ENCODE measurements at regions not wholly inside any gene's neighbourhood (a gene's known extent, or its start where the extent isn't known, plus 50 kb on each side); places are given as distances from the start of the nearest gene placed in this dataset.
"Not testable (repeated sequence)": the region's sequence is repeated elsewhere in the genome, so short reads cannot be mapped to it uniquely, and the experiment has no call there.

DNA sequence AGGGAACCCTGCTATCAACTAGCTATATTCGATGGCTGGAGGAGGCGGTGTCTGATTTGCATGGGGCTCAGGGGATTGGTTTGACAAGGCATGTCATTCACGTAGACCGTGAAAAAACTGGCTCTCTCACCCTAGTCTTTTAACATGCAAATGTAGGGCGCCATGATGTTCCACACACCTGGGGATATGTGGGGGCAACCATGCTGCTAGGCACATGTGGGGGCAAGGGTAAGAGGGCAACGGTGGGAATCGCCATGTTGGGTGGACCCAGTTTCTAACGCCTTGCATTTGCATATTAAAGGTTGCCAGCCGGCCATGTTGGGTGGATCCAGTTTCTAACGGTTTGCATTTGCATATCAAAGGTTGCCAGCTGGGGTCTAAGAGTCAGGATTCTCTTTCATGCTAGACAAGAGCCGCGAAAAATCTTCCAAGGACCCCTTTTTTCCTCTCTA lies 419.2 kb upstream of the NFE2L3 start:
- no peaks in the 10 kb centered on the region for H3K4me1 Mint-ChIP-seq
- H3K36me3 Mint-ChIP-seq: no peaks in the 10 kb centered on the region
- H3K9me3 Mint-ChIP-seq: no peaks in the 10 kb centered on the region
- H3K27ac Mint-ChIP-seq: no peak overlapping the region
- ATAC-seq: no peak
- peaks cover 24% of the 10 kb centered on the region for H3K27me3 Mint-ChIP-seq
- H3K4me3 Mint-ChIP-seq: no peak overlapping the region

DNA sequence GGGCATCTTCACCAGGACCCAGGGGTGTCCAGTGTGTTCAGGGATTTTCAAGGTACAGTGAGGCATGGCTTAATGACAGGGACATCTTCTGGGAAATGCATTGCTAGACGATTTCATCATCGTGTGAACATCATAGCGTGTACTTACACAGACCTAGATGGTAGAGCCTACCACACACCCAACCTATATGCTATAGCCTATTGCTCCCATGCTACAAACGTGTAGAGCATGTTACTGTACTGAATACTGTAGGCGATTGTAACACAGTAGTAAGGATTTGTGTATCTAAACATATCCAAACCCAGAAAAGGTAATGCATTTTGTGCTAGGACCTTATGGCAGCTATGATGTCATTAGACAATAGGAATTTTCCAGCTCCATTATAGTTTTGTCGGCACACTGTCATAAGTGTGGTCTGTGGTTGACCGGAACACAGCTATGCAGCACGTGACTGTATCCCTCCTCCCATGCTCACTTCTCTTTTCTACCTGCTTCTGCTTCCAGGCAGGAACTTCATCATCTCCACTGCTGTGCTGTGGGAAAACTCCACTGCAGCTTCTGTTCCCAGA lies 416.2 kb upstream of the NFE2L3 start:
- H3K27me3 Mint-ChIP-seq: peaks cover 37% of the 10 kb centered on the region
- no peak overlapping the region for H3K4me3 Mint-ChIP-seq
- no peaks in the 10 kb centered on the region for H3K4me1 Mint-ChIP-seq
- no peak for ATAC-seq
- H3K36me3 Mint-ChIP-seq: no peaks in the 10 kb centered on the region
- H3K27ac Mint-ChIP-seq: no peak overlapping the region
- no peaks in the 10 kb centered on the region for H3K9me3 Mint-ChIP-seq

DNA sequence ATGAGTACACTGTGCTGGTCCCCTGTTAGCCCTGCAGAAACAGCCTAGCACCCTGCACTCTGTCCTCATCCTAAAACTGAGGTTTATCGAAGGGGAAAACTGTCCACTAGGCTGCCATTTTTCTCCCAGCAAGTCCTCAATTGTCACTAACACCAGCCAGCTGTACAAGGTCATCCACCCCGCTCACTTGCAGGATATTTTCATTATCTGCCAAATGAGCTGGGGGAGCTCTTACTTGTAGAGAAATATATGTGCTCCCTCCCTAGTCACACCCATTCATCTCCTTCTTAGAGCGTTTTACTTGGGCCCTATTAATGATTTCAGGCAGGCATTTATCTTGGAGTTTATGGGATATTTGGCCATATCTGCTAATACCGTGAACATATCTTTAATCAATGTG lies 413.5 kb upstream of the NFE2L3 start:
- H3K27me3 Mint-ChIP-seq: peaks cover 49% of the 10 kb centered on the region
- H3K4me3 Mint-ChIP-seq: no peak overlapping the region
- no peak for ATAC-seq
- H3K27ac Mint-ChIP-seq: no peak overlapping the region
- no peaks in the 10 kb centered on the region for H3K4me1 Mint-ChIP-seq
- H3K36me3 Mint-ChIP-seq: no peaks in the 10 kb centered on the region
- no peaks in the 10 kb centered on the region for H3K9me3 Mint-ChIP-seq

DNA sequence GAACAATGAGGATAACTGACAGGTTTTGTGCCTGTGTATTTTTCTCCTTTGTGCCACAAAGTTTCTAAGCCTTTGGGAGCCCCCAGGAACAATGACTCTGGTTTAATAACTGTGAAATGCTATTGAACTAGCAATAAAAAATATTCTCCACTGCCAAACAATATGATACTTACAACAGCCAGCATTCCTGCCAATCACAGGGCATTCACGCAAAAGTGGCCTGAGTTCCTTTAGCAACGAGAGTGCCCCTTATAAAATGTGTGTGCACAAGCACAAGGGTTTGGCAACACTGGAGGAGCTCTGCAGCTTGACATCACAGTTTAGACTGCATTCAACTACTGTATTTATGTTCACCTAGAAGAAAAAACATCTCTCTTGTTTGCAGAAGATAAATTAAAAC lies 412.9 kb upstream of the NFE2L3 start:
- no peaks in the 10 kb centered on the region for H3K4me1 Mint-ChIP-seq
- H3K27ac Mint-ChIP-seq: no peak overlapping the region
- ATAC-seq: no peak
- H3K27me3 Mint-ChIP-seq: peaks cover 49% of the 10 kb centered on the region
- H3K9me3 Mint-ChIP-seq: no peaks in the 10 kb centered on the region
- no peak overlapping the region for H3K4me3 Mint-ChIP-seq
- no peaks in the 10 kb centered on the region for H3K36me3 Mint-ChIP-seq

DNA sequence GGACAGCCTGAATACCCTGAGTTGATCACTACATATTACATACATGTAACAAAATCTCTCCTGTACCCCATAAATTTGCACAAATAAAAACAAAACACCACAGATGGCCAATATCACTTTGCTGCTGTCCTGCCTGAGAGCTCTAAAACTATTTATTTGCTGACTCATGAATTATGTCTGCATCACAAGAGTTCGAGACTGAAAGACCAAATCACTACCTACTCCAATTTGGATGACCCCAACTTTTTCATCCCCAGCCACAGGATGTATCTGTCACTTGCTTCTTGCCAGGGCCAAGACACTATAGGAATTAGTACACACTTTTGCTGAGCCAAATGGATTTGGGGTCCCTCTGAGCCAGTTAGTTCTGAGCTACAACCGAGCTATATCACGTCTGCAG lies 409.7 kb upstream of the NFE2L3 start:
- Mint-ChIP-seq H3K36me3 (no peaks in the 10 kb centered on the region), H3K27ac (no peak overlapping the region), H3K27me3 (peaks cover 30% of the 10 kb centered on the region), H3K4me1 (no peaks in the 10 kb centered on the region), H3K9me3 (no peaks in the 10 kb centered on the region), H3K4me3 (no peak overlapping the region)
- ATAC-seq: no peak

DNA sequence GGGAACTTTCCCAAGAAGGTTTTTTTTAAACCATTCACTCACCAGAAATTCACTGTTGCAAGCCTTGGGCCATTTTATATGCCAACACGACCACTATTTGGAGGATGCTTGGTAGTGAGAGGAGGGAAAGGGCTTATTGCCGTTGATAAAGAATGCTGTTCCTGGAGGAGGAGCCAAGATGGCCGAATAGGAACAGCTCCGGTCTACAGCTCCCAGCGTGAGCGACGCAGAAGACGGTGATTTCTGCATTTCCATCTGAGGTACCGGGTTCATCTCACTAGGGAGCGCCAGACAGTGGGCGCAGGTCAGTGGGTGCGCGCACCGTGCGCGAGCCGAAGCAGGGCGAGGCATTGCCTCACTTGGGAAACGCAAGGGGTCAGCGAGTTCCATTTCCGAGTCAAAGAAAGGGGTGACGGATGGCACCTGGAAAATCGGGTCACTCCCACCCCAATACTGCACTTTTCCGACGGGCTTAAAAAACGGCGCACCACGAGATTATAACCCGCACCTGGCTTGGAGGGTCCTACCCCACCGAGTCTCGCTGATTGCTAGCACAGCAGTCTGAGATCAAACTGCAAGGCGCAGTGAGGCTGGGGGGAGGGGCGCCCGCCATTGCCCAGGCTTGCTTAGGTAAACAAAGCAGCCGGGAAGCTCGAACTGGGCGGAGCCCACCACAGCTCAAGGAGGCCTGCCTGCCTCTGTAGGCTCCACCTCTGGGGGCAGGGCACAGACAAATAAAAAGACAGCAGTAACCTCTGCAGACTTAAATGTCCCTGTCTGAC lies 408.1 kb upstream of the NFE2L3 start:
- not testable (repeated sequence) for H3K27ac Mint-ChIP-seq, H3K4me1 Mint-ChIP-seq, H3K4me3 Mint-ChIP-seq, H3K9me3 Mint-ChIP-seq, H3K36me3 Mint-ChIP-seq, ATAC-seq
- H3K27me3 Mint-ChIP-seq: peaks cover 21% of the 10 kb centered on the region

DNA sequence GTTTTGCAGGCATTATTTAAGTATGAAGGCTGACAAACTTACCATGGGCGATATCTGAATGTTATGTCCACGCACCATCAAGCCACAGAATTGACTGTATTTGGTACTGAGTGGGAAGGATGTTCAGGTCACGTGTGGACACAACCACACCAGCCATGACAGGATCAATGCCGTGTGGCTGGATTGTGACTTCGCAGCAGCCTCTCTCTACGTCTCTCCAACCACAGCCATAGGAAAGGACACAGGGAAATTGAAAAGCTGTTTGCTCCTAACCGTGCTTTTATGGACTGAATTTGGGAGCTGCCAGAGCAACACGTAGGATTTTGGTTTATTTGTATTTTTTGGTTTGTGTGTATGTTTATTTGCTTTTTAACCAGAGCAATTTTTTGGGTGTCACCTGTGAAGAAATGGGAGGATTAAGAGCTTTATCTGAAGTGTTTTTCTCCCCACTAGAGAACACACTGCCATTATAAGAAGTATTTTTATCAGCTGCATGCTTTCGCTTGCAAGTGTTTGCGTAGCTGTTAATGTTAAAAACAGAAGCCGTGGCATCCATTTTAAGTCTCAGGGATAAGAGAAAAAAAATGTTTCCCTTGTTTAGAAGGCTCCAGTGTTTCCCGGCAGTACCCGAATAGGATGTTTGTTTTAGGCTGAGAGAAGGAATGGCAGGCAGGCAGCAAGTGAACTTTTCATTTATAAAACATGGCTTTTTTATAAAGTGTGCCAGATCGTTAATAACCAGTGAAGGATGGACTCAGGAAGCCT lies 401.1 kb upstream of the NFE2L3 start:
- Mint-ChIP-seq H3K27ac (no peak overlapping the region), H3K9me3 (no peaks in the 10 kb centered on the region), H3K4me1 (no peaks in the 10 kb centered on the region), H3K4me3 (no peak overlapping the region), H3K36me3 (no peaks in the 10 kb centered on the region), H3K27me3 (peaks cover 21% of the 10 kb centered on the region)
- no peak for ATAC-seq

DNA sequence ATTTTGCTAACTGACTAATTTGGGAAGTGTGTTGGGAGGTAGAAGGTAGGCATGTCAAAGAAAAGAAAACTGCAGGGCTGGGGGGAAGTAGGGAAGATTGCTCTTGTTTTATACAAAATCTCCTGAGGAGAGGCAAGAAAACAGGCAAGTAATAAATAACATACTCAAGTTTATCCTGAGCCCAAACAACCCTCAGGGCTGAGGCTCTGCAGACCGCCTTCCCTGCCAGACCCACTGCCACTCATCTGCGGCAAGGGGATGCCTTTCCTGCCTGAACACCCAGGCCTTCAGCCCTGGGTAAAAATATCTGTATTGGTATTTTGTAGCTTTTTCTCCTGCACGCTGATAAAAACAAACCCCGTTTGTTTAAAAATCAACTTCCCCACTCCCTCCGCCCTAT lies 399.8 kb upstream of the NFE2L3 start:
- peaks cover 21% of the 10 kb centered on the region for H3K27me3 Mint-ChIP-seq
- no peaks in the 10 kb centered on the region for H3K4me1 Mint-ChIP-seq
- H3K36me3 Mint-ChIP-seq: no peaks in the 10 kb centered on the region
- no peak for ATAC-seq
- H3K4me3 Mint-ChIP-seq: no peak overlapping the region
- H3K9me3 Mint-ChIP-seq: no peaks in the 10 kb centered on the region
- H3K27ac Mint-ChIP-seq: no peak overlapping the region

DNA sequence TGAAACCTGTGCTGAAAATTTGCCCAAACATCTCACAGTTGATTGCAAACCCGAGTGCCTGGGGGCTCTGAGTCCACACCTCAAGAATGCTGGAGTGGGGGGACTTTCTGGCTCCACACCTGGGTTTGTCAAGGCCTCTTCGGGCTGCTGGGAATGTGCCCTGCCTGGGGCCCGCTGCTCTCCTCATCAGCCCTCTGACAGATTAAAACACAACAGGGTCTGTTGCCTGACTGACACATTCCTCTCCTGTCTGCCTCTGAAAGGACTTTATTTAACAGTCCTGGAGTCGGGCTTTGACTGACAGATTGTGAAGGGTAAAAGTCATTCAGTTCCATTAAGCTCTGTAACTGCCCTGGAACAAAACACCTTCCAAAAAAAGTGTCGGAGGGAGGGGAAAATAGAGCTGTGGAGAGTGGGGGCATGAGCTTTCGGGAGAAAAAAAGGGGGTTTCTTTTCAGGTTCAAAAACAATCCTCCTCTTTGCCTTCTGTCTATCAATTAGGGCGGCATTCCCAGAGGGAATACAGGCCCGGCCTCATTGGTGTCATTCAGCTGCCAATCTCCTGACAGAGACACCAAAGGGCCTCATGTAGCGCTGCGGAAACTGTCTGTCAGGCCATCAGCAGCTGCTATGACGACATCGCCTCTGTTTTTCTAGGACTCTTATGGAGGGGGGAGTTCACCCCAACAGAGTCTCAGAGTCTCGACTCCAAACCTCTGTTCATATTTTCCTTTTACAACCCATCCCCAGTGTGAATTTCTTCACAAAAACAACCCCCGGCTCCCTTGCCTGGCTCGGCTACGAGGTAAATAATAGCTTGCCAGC lies 398.8 kb upstream of the NFE2L3 start:
- Mint-ChIP-seq H3K36me3 (no peaks in the 10 kb centered on the region), H3K4me1 (no peaks in the 10 kb centered on the region), H3K27ac (no peak overlapping the region), H3K27me3 (peaks cover 22% of the 10 kb centered on the region), H3K9me3 (no peaks in the 10 kb centered on the region), H3K4me3 (no peak overlapping the region)
- no peak for ATAC-seq

DNA sequence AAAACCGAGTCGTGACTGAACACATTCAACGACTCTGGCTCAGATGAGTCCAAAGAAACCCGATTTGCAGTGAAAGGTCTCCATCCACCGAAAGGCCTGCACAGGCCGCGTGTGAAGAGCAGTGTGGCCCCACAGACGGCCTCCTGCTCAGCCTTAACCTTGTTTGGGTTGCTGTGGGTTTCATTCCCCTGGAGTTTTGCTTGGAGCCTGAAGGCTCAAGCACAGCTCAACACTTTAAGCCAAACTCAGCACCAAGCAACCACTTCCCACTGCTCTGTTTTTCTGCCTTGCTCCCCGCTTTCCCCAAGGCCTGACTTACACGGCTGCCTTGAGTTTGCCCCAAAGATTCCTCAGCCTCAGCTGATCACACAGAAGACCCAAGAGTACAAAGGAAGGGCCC lies 398.2 kb upstream of the NFE2L3 start:
- no peak for ATAC-seq
- no peaks in the 10 kb centered on the region for H3K36me3 Mint-ChIP-seq
- peaks cover 27% of the 10 kb centered on the region for H3K27me3 Mint-ChIP-seq
- H3K9me3 Mint-ChIP-seq: no peaks in the 10 kb centered on the region
- H3K4me3 Mint-ChIP-seq: no peak overlapping the region
- no peak overlapping the region for H3K27ac Mint-ChIP-seq
- H3K4me1 Mint-ChIP-seq: no peaks in the 10 kb centered on the region

DNA sequence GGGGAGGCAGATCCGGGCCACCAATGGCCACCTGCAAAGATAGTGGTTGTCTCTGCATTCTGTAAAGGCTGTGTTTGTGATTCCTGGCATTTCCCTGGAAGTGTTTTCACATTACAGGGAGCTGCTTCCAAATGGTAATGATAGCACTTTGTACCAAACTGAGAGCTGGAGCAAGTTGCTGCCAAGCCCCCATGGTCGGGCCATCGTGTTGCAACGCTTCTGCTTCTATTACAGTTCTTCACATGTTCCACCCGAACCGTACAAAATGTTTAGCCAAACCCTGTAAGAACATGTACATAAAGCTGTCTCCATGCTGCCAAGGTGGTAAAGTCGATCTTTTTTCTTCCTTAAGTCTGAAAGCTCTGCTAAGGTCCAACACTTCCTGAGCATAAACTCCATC lies 397.7 kb upstream of the NFE2L3 start:
- ATAC-seq: no peak
- H3K27me3 Mint-ChIP-seq: peaks cover 29% of the 10 kb centered on the region

DNA sequence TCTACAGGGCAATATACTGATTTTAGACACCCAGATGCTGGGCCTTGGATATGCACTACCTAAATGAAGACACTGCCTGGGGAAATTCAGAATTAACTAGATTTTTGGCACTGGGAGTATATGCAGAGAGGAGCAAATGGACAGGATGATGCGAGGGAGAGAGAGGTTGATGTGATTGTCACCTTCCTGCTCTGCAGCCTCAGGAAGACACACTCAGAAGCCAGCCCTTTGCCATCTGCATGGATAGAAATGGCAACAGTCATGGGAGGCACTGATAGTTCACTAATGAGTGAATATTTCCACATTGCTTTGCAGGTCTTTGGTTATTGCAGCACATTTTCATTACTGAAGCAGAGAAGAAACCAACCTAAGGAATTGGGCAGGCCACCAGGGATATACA lies 397.2 kb upstream of the NFE2L3 start:
- Mint-ChIP-seq H3K9me3 (no peaks in the 10 kb centered on the region), H3K27ac (no peak overlapping the region), H3K27me3 (peaks cover 33% of the 10 kb centered on the region), H3K4me1 (no peaks in the 10 kb centered on the region), H3K36me3 (no peaks in the 10 kb centered on the region), H3K4me3 (no peak overlapping the region)
- no peak for ATAC-seq

More for the DNA sequence above, 397.7 kb upstream of the NFE2L3 start:
- Mint-ChIP-seq H3K4me1 (no peaks in the 10 kb centered on the region), H3K27ac (no peak overlapping the region), H3K36me3 (no peaks in the 10 kb centered on the region), H3K9me3 (no peaks in the 10 kb centered on the region), H3K4me3 (no peak overlapping the region)

DNA sequence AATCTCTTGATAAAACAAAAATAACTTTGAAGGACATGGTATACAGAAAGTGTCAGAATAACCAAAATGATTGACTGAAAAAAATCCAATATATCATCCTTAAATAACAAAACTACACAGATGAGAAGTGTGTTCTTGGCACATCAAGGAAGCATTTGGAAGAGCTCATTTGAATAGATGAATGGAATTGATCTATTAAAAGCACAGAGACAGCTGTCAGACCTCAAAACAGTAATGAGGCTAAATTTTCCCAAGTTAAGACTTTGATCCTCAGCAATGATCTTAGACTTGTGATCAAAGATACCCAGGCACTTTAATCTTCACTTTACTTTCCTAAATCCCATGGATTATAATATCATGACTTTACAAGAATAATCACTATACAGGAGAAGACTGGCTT lies 395.4 kb upstream of the NFE2L3 start:
- H3K4me1 Mint-ChIP-seq: no peaks in the 10 kb centered on the region
- H3K4me3 Mint-ChIP-seq: no peak overlapping the region
- H3K27me3 Mint-ChIP-seq: peaks cover 43% of the 10 kb centered on the region
- no peak overlapping the region for H3K27ac Mint-ChIP-seq
- ATAC-seq: no peak
- no peaks in the 10 kb centered on the region for H3K9me3 Mint-ChIP-seq
- no peaks in the 10 kb centered on the region for H3K36me3 Mint-ChIP-seq

DNA sequence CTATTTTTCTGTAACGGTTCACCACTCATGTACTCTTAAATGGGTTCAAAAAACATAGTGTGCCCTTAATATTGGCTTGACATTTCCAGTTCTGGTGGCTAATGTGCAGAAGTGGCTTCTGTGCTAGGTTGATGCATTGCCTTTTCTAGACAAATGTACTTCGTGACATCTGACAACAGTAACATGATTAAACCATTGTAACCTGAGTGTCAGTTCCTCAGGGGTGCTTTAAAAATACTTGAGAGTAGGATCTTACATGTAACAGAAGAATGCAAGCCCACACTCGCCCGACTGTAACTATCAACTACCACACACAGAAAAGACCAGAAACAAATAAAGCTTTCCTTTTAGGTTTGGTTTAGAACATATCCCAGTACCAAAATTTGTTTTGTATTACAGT lies 393.4 kb upstream of the NFE2L3 start:
- ATAC-seq: no peak
- H3K4me1 Mint-ChIP-seq: no peaks in the 10 kb centered on the region
- H3K27ac Mint-ChIP-seq: no peak overlapping the region
- no peaks in the 10 kb centered on the region for H3K9me3 Mint-ChIP-seq
- H3K36me3 Mint-ChIP-seq: no peaks in the 10 kb centered on the region
- no peak overlapping the region for H3K4me3 Mint-ChIP-seq
- peaks cover 35% of the 10 kb centered on the region for H3K27me3 Mint-ChIP-seq

DNA sequence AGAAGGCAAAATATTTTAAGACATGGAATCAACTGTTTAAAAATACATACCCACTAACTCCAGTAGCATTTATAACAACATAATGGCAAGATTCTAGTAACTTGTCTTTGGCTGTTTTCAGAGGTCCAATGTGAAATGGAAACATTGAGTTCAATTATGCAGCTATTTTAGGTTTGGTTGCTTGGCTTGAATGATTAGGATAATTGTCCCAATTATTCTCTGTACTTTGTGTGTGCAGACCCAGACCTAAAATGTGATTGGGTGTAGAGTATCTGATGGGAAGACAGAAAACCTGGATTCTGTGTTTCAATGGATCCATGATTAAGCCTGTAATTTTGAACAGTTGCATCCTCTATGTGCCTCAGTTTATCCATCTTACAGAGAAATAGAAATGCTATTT lies 392.7 kb upstream of the NFE2L3 start:
- Mint-ChIP-seq H3K9me3 (no peaks in the 10 kb centered on the region), H3K27me3 (peaks cover 33% of the 10 kb centered on the region), H3K4me1 (no peaks in the 10 kb centered on the region), H3K27ac (no peak overlapping the region), H3K4me3 (no peak overlapping the region), H3K36me3 (no peaks in the 10 kb centered on the region)
- no peak for ATAC-seq
